ENCODE measurements at regions not wholly inside any gene's neighbourhood (a gene's known extent, or its start where the extent isn't known, plus 50 kb on each side); places are given as distances from the start of the nearest gene placed in this dataset.

DNA sequence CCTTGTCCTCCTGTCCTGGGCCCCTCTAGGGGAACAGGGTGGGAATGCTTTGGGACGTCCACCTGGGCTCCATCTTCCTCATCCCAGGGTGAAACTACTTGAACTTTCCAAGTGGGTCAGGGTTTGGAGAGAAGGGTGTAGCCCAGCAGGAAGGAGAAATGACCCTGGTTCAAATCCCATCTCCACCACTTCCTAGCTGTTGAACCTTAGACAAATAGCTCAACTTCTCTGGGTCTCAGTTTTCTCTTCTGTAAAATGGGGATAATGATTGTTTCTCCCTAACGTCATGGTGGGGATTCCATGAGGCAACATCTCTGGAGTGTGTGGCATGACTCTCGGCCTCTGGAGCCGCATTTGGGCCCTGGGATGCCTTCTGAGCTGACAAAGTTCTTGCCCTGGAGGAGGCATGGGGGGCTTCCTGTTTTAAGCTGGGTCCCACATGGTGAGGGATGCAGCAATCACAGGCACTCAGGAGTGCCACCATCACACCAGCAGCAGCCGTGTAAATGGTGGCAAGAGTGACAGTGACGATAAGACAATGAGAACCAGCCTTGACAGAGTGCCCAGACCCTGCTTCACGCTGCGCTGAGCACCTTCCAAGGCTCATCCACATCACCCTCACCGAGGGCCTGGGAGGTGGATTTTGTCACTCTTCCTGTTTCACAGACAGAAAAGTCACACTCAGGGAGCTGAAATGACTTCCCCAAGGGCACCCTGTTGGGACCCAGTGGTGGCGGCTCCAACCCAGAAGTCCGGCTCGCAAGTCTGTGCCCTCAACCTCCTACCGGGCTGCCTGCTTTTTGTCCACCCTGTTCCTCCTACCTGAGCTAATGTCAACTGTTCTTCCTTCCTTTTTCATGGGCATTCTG, 69.5 kb upstream of the IER5L start:
- no peak for DNase-seq

DNA sequence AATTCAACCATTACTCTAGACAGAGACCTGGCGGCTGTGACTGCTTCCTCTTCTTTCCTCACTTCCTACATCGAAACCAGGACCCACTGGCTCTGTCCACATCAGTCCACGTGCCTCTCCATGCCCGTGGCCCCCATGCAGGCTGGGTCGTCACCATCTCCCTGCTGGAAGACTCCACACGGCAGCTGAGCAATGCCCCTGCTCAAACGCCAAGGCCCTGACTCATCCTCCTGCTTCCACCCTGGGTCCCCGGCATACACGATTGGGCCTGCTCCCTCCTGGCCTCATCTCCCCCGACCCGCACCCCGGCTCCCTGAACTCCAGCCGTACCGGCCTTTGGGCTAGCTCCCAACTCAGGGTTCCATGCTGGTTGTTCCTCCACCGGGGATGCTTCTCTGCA, 67.2 kb upstream of the IER5L start:
- DNase-seq: no peak

- DNase-seq: peak in 1 of 2 experiments; percentile 32
These were observed 65.0 kb upstream of the IER5L start for GRCh38 chr9:129242971-129243561.

DNA sequence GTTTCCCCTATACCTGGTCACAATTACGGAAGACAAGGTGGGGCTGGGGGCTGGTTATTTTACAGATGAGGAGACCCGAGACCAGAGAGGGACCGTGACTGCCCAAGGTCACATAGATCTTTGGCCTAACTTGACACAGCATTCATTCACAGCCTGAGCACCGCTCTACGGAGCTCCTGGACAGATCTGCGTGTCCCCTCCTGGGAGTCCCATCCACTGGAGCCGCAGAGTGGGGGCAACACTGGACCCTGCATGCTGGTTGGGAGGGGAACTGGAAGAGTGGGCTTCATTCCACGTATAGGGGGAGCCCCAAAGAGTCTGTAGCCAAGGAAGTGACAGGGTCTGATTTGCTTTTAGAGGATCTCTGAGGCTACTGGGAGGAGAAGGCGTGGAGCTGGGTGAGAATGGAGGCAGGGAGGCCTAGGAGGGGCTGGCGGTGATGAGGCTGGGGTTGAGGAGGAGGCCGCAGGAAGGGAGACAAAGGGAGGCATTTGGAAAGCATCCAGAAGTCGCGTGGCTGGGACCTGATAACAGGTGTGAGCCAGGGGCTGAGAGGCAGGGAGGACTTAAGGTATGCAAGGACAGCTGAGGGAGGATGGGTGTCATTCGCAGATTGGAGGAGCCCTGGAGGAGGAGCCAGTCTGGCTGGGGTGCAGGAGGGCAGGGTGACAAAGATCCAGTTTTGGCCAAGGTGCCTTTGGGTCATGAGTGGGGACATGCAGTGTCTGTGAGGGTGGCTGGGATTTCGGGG, 64.3 kb upstream of the IER5L start:
- DNase-seq: no peak

DNA sequence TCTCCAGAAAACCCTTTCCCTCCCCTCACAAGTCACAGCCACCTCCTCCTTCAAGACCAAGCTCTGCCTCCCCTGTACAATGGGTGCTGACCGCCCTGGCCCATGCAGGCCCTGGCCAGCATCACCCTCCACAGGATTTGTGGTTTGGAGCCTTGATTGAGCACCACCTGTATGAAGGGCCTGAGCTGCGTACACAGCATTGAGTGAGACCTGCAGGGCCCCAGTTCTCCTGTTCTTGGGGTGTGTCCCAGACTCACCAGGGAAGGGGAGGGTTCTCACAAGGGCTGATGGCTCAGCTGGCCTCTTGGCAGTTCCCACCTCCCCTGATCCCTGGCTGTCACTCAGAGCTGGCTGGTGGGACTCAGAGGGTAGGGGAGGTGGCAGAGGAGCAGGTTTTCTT, 63.7 kb upstream of the IER5L start:
- no peak for DNase-seq

- DNase-seq: no peak
These were observed 62.6 kb upstream of the IER5L start for GRCh38 chr9:129240581-129241211.

DNA sequence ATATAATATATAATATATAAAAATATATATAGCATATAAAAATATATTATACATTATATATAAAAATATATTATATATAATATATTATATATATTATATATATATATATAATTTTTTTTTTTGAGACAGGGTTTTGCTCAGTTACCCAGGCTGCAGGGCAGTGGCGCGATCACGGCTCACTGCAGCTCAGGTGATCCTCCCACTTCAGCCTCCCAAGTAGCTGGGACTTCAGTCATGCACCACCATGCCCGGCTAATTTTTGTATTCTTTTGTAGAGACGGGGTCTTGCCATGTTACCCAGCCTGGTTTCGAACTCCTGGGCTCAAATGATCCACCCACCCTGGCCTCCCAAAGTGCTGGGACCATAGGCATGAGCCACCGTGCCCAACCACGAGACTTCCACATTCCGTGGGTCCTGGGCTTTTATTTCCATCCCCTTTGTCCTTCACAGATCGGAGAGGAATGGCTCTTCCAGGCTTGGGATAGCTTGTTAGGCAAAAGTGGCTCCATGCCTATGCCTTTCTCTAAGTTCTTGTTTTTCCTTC, 62.0 kb upstream of the IER5L start:
- no peak for DNase-seq

GRCh38 chr9:129237803-129238202, 59.7 kb upstream of the IER5L start:
- no peak for DNase-seq

GRCh38 chr9:129237164-129237611, 59.1 kb upstream of the IER5L start:
- DNase-seq: no peak

DNA sequence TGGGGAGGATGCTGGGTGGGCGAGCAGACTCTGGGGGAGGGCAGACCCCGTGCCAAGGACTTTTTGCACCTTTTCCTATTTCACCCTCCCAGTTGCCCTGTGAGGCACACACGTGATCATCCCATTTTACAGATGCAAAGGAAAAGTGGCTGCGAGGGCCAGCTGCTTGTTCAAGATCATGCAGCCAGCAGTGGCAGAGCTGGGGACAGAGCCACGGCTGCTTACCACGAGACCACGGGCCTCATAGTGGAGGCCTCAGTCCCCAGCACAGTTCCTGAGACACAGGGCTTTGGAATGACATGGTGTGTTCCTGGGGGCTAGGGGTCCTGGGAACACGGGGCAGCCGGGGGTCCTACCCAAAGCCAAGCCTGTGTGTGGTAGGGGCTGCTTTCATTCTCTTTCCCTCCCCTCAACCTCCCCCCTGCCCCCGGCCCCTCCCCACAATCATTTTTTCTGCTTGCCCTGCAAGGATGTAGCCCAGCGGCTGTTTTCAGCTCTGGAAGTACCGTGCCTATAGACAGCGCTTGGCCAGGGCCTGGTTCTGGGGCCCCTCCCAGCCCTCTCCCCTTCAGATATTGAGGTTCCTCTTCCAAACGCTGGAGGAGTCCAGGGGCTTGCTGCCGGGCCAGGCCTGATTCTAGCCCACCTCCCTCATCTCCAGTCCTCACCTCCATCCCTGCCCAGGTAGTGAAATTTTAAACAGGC, 58.5 kb upstream of the IER5L start:
- no peak for DNase-seq

- DNase-seq: no peak
These were observed 57.9 kb upstream of the IER5L start for GRCh38 chr9:129235931-129236331.

GRCh38 chr9:129235041-129235930, 57.2 kb upstream of the IER5L start:
- DNase-seq: no peak

GRCh38 chr9:129234491-129234890, 56.4 kb upstream of the IER5L start:
- DNase-seq: no peak

DNA sequence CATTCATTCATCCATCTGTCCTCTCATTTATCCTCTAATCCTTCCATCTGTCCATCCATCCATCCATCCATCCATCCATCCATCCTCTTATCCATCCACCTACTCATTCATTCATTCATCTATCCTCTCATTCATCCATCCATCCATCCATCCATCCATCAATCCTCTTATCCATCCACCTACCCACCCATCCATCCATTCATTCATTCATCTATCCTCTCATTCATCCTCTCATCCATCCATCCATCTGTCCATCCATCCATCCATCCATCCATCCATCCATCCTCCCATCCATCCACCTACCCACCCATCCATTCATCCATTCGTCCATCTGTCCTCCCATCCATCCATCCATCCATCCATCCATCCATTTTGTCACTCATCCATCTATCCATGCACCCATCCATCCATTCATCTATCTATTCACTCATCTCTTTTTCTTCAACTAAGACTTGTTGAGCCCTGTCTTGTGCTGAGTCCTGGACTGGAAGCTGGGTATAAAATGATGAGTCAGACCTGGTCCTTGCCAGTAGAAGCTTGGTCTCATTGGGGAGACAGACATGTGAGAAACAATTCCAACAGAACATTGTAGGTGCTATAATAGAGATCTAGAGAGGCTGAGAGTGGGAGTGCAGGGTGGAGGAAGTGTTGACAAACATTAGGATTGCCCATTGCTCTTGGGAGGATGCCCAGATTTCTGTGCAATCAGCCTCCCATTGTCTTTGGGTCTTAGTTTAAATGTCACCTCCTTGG, 55.0 kb upstream of the IER5L start:
- no peak for DNase-seq

GRCh38 chr9:129231759-129232158, 53.7 kb upstream of the IER5L start:
- no peak for DNase-seq

DNA sequence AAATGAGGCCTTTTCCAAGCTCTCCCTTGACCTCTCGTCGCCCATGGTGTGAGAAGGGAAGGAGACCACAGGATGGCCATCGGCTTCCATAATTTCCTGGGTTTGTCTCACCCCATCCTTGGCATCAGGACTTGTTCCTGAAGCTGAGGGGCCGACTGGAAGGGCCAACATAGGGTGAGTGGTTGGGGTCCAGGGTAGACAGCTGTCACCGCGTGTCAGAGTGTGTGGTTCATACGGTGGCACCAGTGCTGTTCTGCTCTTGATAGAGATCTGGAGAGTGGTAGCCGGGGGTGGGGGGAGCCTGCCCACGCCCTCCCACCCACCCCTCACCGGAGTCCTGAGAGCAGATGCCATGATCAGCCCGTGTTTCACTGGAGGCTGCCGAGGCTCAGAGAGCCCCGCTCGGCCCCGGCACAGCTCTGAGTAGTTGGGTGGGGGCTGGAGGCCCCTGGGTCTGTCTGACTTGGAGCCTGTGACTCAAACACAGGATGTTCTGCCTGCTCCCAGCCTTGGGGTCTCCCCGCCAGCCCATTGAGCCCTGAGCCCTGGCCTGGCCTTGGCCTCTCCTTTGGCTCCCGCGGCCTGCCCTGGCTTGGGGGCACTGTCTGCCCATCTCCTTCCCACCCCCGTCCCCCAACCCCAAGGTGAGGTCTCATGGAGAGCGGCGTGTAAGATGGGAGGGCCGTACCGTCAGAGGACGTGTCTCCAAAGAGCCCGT, 53.1 kb upstream of the IER5L start:
- no peak for DNase-seq

- no peak for DNase-seq
These were observed 52.2 kb upstream of the IER5L start for GRCh38 chr9:129230302-129230701.

Measured in SHP77 (cell line).